ENCODE measurements at regions not wholly inside any gene's neighbourhood (a gene's known extent, or its start where the extent isn't known, plus 50 kb on each side); places are given as distances from the start of the nearest gene placed in this dataset.

- TF ChIP-seq GABPA (IDR thresholded peaks at IDR 0.05; ENCODE audit: low read depth): no peak
- TF ChIP-seq POLR2AphosphoS5 (IDR thresholded peaks at IDR 0.05; ENCODE audit: low read depth): no peak
- TF ChIP-seq SPI1 (IDR thresholded peaks at IDR 0.05; ENCODE audit: borderline replicate concordance, low read depth): no peak
- TF ChIP-seq CTCF (IDR thresholded peaks at IDR 0.05; ENCODE audit: insufficient read depth, low read length): no peak
- TF ChIP-seq, protein P1, sequence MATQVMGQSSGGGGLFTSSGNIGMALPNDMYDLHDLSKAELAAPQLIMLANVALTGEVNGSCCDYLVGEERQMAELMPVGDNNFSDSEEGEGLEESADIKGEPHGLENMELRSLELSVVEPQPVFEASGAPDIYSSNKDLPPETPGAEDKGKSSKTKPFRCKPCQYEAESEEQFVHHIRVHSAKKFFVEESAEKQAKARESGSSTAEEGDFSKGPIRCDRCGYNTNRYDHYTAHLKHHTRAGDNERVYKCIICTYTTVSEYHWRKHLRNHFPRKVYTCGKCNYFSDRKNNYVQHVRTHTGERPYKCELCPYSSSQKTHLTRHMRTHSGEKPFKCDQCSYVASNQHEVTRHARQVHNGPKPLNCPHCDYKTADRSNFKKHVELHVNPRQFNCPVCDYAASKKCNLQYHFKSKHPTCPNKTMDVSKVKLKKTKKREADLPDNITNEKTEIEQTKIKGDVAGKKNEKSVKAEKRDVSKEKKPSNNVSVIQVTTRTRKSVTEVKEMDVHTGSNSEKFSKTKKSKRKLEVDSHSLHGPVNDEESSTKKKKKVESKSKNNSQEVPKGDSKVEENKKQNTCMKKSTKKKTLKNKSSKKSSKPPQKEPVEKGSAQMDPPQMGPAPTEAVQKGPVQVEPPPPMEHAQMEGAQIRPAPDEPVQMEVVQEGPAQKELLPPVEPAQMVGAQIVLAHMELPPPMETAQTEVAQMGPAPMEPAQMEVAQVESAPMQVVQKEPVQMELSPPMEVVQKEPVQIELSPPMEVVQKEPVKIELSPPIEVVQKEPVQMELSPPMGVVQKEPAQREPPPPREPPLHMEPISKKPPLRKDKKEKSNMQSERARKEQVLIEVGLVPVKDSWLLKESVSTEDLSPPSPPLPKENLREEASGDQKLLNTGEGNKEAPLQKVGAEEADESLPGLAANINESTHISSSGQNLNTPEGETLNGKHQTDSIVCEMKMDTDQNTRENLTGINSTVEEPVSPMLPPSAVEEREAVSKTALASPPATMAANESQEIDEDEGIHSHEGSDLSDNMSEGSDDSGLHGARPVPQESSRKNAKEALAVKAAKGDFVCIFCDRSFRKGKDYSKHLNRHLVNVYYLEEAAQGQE (IDR thresholded peaks at IDR 0.05; ENCODE audit: insufficient replicate concordance, low read depth): no peak
- no peak for DNase-seq (ENCODE audit: low read depth in 1 of 2, low spot score in 1 of 2)
- no peak overlapping the region for H3K4me3 ChIP-seq (replicated peaks; ENCODE audit: insufficient read depth, low read length)
- H3K27ac ChIP-seq (replicated peaks): no peak overlapping the region
- H3K27me3 ChIP-seq (ENCODE audit: insufficient read depth, poor library complexity, severe bottlenecking): no peaks in the 10 kb centered on the region
Observed at GRCh38 chr12:91373086-91373485, 190.5 kb upstream of the DCN start.

GRCh38 chr12:91370086-91370868 is 187.7 kb upstream of the DCN start:
- no peak overlapping the region for H3K27ac ChIP-seq (replicated peaks)
- TF ChIP-seq, protein P1 (IDR thresholded peaks at IDR 0.05; ENCODE audit: insufficient replicate concordance, low read depth): no peak
- TF ChIP-seq POLR2AphosphoS5 (IDR thresholded peaks at IDR 0.05; ENCODE audit: low read depth) (no peak), GABPA (IDR thresholded peaks at IDR 0.05; ENCODE audit: low read depth) (no peak), CTCF (IDR thresholded peaks at IDR 0.05; ENCODE audit: insufficient read depth, low read length) (no peak), SPI1 (IDR thresholded peaks at IDR 0.05; ENCODE audit: borderline replicate concordance, low read depth) (no peak)
- H3K27me3 ChIP-seq (ENCODE audit: insufficient read depth, poor library complexity, severe bottlenecking): no peaks in the 10 kb centered on the region
- no peak for DNase-seq (ENCODE audit: low read depth in 1 of 2, low spot score in 1 of 2)
- H3K4me3 ChIP-seq (replicated peaks; ENCODE audit: insufficient read depth, low read length): no peak overlapping the region

DNA sequence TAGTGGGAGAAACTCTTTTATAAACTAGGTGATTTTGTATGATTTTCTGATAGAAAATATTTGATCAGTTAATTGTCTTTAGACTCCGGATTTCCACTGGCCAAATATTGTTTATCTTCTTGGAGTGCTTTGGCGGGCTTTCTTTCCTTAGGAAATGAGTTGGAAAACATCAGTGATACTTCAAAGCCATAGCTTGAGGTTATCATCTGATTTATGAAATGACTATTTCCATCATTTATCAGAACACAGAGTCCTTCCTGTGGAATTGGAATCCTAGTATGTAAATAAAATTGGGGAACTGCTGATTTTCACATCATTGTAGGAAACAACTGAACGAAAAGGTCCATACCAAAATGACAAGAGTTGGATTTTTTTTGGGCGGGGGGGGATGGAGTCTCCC is 186.0 kb upstream of the DCN start:
- no peak for DNase-seq (ENCODE audit: low read depth in 1 of 2, low spot score in 1 of 2)
- H3K27ac ChIP-seq (replicated peaks): no peak overlapping the region
- H3K27me3 ChIP-seq (ENCODE audit: insufficient read depth, poor library complexity, severe bottlenecking): no peaks in the 10 kb centered on the region
- TF ChIP-seq CTCF (IDR thresholded peaks at IDR 0.05; ENCODE audit: insufficient read depth, low read length): no peak
- TF ChIP-seq, protein P1 (IDR thresholded peaks at IDR 0.05; ENCODE audit: insufficient replicate concordance, low read depth): no peak
- no peak for TF ChIP-seq SPI1 (IDR thresholded peaks at IDR 0.05; ENCODE audit: borderline replicate concordance, low read depth)
- no peak overlapping the region for H3K4me3 ChIP-seq (replicated peaks; ENCODE audit: insufficient read depth, low read length)
